Breast epithelium (tissue), 4 donors: ENCODE measurements at regions not wholly inside any gene's neighbourhood (a gene's known extent, or its start where the extent isn't known, plus 50 kb on each side); places are given as distances from the start of the nearest gene placed in this dataset.
"Not testable (repeated sequence)": the region's sequence is repeated elsewhere in the genome, so short reads cannot be mapped to it uniquely, and the experiment has no call there.

Experiments used
- DNase-seq, 2 donors: peaks; one replicate each; pipeline ENCODE4 v3.0.0-alpha.2; 2019; ENCODE audit warnings: low spot score in 2 of 2
- H3K27ac ChIP-seq, 2 donors: fragments of 200-600 bp; sonication (generic) in 1 of 2; one replicate each; pipeline ENCODE4 v1.5.1; 2016 to 2019; ENCODE audit warnings: mild to moderate bottlenecking in 1 of 2
- H3K27me3 ChIP-seq, 2 donors: fragments of 200-600 bp; sonication (generic) in 1 of 2; one replicate each; pipeline versions ENCODE4 v1.5.1 to v1.6.0; 2017 to 2019; ENCODE audit warnings: control low read depth in 1 of 2, mild to moderate bottlenecking in 1 of 2
- H3K36me3 ChIP-seq: fragments of 200-600 bp; one replicate; pipeline ENCODE4 v1.5.1; 2019
- H3K4me1 ChIP-seq, 2 donors: fragments of 200-600 bp; sonication (generic); one replicate each; pipeline ENCODE4 v1.5.1; 2016 to 2019; ENCODE audit warnings: control low read depth in 1 of 2
- H3K4me3 ChIP-seq, 3 donors: fragments of 200-600 bp; sonication (generic); 1 replicate in 2 of 3; 2 replicates in 1 of 3; pipeline ENCODE4 v1.5.1; 2016 to 2019; ENCODE audit warnings: mild to moderate bottlenecking in 3 of 3, moderate library complexity in 2 of 3
- H3K9me3 ChIP-seq, 2 donors: fragments of 200-600 bp; sonication (generic) in 1 of 2; one replicate each; pipeline ENCODE4 v1.5.1; 2016 to 2019; ENCODE audit warnings: control low read depth in 1 of 2
- intact Hi-C: fragments of 100-400 bp; cut with DNase I; formaldehyde crosslinking; loops from one replicate; pipeline ENCODE4 v1.15.1; 2023; ENCODE audit warnings: low total_unique reads
- TF ChIP-seq, protein P1 (sequence below), 3 donors: fragments of 450-650 bp; IDR thresholded peaks; one replicate each; pipeline ENCODE4 v1.5.1; 2016 to 2017; ENCODE audit warnings: antibody characterized with exemption in 3 of 3, mild to moderate bottlenecking in 3 of 3, moderate library complexity in 3 of 3

GRCh38 chr10:38362514-38362913, 268.4 kb downstream of the ZNF37A start:
- H3K4me1 ChIP-seq, DNase-seq, H3K36me3 ChIP-seq, H3K27ac ChIP-seq, H3K9me3 ChIP-seq, intact Hi-C loops, H3K27me3 ChIP-seq, H3K4me3 ChIP-seq: not testable (repeated sequence)

GRCh38 chr10:38364073-38364472, 269.9 kb downstream of the ZNF37A start:
- intact Hi-C loops, H3K36me3 ChIP-seq, H3K4me1 ChIP-seq, H3K27me3 ChIP-seq, H3K4me3 ChIP-seq, H3K27ac ChIP-seq, DNase-seq, H3K9me3 ChIP-seq: not testable (repeated sequence)

DNA sequence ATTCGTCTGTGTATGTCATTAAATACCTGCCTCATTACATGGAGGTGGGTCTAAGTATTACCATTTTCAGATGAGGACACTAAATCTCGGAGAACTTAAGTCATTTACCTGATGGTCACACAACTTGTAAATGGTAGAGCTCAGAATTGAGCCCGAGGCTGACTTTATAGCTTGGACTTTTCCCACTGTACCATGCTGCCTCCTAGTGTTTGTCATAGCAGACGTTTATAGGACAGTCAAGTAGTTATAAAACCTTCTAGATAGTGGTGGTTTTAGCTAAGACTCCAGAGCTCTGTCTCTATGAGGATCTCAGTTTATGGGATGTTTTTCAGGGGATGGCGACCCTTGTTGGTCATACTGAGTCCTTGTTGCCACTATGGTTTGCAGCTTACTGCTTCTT, 271.8 kb downstream of the ZNF37A start:
- H3K4me1 ChIP-seq, H3K4me3 ChIP-seq, H3K27ac ChIP-seq, intact Hi-C loops, DNase-seq, H3K9me3 ChIP-seq, H3K27me3 ChIP-seq, H3K36me3 ChIP-seq: not testable (repeated sequence)
- TF ChIP-seq, protein P1, sequence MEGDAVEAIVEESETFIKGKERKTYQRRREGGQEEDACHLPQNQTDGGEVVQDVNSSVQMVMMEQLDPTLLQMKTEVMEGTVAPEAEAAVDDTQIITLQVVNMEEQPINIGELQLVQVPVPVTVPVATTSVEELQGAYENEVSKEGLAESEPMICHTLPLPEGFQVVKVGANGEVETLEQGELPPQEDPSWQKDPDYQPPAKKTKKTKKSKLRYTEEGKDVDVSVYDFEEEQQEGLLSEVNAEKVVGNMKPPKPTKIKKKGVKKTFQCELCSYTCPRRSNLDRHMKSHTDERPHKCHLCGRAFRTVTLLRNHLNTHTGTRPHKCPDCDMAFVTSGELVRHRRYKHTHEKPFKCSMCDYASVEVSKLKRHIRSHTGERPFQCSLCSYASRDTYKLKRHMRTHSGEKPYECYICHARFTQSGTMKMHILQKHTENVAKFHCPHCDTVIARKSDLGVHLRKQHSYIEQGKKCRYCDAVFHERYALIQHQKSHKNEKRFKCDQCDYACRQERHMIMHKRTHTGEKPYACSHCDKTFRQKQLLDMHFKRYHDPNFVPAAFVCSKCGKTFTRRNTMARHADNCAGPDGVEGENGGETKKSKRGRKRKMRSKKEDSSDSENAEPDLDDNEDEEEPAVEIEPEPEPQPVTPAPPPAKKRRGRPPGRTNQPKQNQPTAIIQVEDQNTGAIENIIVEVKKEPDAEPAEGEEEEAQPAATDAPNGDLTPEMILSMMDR (IDR thresholded peaks at IDR 0.05) = peak in 1 of 3 donors; percentile 33

DNA sequence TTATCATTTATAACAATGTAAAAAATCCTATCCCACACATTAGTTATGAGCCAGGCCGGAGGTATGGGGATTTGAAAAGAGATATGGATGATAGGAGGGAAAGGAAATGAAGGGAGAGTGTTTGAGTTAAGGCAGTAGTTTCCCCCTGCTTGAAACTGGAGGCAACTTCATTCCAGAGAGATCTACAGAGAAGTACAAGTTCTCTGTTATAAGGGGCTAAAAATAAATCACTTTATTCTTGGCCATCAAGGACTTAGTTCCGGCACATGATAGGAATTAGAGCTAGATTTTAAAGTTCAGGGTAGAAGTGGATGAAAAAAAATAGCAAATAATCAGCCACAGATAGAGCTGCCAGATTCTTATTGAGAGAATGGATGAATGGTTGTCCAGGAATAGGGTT, 289.7 kb downstream of the ZNF37A start:
- H3K4me1 ChIP-seq, H3K36me3 ChIP-seq, H3K27me3 ChIP-seq, DNase-seq, H3K4me3 ChIP-seq, H3K9me3 ChIP-seq, intact Hi-C loops, H3K27ac ChIP-seq: not testable (repeated sequence)

GRCh38 chr10:38386869-38387268, 292.7 kb downstream of the ZNF37A start:
- not testable (repeated sequence) for H3K4me3 ChIP-seq, H3K9me3 ChIP-seq

GRCh38 chr10:38390725-38391124, 296.6 kb downstream of the ZNF37A start:
- H3K9me3 ChIP-seq, H3K27me3 ChIP-seq, intact Hi-C loops, H3K4me3 ChIP-seq, H3K36me3 ChIP-seq, H3K27ac ChIP-seq, H3K4me1 ChIP-seq, DNase-seq: not testable (repeated sequence)

More at GRCh38 chr10:38386869-38387268, 292.7 kb downstream of the ZNF37A start:
- H3K4me1 ChIP-seq, DNase-seq, intact Hi-C loops, H3K27ac ChIP-seq, H3K27me3 ChIP-seq, H3K36me3 ChIP-seq: not testable (repeated sequence)

GRCh38 chr10:38395465-38395864, 301.3 kb downstream of the ZNF37A start:
- H3K4me3 ChIP-seq, H3K27me3 ChIP-seq, DNase-seq, intact Hi-C loops, H3K9me3 ChIP-seq, H3K4me1 ChIP-seq, H3K27ac ChIP-seq, H3K36me3 ChIP-seq: not testable (repeated sequence)

DNA sequence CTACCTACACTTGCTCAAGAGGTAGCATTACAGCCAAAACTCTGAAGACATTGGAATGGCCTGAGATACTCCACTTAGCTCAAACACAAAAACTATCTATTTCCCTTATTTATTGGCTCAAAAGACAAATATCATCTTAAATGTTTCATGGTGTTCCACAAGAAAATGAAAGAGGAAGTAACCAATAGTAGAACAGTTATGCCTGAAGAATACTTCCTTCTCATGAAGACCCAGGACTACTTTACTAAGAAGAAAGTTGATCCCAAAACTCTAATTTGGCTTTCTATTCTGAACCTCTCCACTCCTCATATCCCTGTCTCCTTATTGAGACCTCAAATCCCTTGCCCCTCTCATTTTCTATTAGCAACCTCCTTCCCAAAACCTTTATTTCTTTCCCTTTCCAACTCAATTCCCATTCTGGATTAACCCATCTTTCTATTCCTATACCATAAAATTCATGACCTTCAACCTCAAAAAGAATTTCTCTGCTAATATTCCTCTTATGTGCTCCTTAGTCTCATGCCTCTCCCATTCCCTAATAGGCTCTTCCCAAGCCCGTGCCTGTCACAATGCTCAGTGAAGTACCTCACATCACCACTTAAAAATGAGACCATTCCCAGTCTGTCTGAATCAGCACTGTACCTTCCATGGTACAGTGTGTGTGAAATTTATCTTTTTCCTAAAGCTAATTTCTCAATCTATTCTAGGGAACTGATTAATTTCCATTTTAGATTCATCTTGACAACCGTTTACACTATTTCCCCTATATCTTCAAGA, 302.2 kb downstream of the ZNF37A start:
- H3K9me3 ChIP-seq, DNase-seq, H3K4me3 ChIP-seq, intact Hi-C loops, H3K36me3 ChIP-seq, H3K27ac ChIP-seq, H3K27me3 ChIP-seq, H3K4me1 ChIP-seq: not testable (repeated sequence)

GRCh38 chr10:38401565-38401964, 307.4 kb downstream of the ZNF37A start:
- H3K9me3 ChIP-seq, H3K27me3 ChIP-seq, intact Hi-C loops, H3K36me3 ChIP-seq, DNase-seq, H3K4me1 ChIP-seq: not testable (repeated sequence)
- H3K27ac ChIP-seq = peak overlapping the region in 1 of 2 donors; percentile 93
- H3K4me3 ChIP-seq = peak overlapping the region in 2 of 3 donors; percentile 70 to 73
